ENCODE measurements at regions not wholly inside any gene's neighbourhood (a gene's known extent, or its start where the extent isn't known, plus 50 kb on each side); places are given as distances from the start of the nearest gene placed in this dataset.

DNA sequence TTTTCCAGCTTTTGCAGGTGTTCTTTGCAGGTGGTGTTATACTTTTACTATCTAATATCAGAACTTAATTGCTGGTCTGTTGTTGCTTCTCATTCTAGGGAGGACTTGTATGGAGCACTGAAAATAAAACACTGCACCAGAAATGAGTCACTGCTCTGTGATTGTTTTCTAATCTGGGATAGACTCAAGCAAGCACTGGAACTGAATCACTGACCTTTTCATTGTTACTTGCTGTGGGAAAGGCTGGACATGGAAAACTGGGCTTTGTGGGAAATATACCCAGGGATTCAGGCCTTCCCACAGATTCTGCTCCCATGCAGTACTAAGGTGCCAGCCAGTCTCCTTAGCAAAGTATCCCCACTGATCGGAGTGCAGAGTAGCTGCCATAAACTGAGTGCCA lies 470.0 kb upstream of the GCFC2 start:
- TF ChIP-seq POU6F1 (CRISPR knock-in tag; IDR thresholded peaks at IDR 0.05; ENCODE audit: borderline replicate concordance, low read depth): no peak
- no peak for TF ChIP-seq ZFP30 (CRISPR knock-in tag; IDR thresholded peaks at IDR 0.05)
- TF ChIP-seq PATZ1 (CRISPR knock-in tag; IDR thresholded peaks at IDR 0.05; ENCODE audit: borderline replicate concordance): no peak
- TF ChIP-seq, protein P1, sequence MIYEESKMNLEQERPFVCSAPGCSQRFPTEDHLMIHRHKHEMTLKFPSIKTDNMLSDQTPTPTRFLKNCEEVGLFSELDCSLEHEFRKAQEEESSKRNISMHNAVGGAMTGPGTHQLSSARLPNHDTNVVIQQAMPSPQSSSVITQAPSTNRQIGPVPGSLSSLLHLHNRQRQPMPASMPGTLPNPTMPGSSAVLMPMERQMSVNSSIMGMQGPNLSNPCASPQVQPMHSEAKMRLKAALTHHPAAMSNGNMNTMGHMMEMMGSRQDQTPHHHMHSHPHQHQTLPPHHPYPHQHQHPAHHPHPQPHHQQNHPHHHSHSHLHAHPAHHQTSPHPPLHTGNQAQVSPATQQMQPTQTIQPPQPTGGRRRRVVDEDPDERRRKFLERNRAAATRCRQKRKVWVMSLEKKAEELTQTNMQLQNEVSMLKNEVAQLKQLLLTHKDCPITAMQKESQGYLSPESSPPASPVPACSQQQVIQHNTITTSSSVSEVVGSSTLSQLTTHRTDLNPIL (CRISPR knock-in tag; IDR thresholded peaks at IDR 0.05; ENCODE audit: low read depth): no peak
- TF ChIP-seq ZFP3 (CRISPR knock-in tag; IDR thresholded peaks at IDR 0.05): no peak
- no peak for TF ChIP-seq OSR1 (CRISPR knock-in tag; IDR thresholded peaks at IDR 0.05)
- no peak for TF ChIP-seq ZNF565 (CRISPR knock-in tag; conservative IDR thresholded peaks at IDR 0.05; ENCODE audit: low read depth)
- no peak for TF ChIP-seq ARNTL (CRISPR knock-in tag; IDR thresholded peaks at IDR 0.05; ENCODE audit: borderline replicate concordance, low read depth)
- TF ChIP-seq, protein P2, sequence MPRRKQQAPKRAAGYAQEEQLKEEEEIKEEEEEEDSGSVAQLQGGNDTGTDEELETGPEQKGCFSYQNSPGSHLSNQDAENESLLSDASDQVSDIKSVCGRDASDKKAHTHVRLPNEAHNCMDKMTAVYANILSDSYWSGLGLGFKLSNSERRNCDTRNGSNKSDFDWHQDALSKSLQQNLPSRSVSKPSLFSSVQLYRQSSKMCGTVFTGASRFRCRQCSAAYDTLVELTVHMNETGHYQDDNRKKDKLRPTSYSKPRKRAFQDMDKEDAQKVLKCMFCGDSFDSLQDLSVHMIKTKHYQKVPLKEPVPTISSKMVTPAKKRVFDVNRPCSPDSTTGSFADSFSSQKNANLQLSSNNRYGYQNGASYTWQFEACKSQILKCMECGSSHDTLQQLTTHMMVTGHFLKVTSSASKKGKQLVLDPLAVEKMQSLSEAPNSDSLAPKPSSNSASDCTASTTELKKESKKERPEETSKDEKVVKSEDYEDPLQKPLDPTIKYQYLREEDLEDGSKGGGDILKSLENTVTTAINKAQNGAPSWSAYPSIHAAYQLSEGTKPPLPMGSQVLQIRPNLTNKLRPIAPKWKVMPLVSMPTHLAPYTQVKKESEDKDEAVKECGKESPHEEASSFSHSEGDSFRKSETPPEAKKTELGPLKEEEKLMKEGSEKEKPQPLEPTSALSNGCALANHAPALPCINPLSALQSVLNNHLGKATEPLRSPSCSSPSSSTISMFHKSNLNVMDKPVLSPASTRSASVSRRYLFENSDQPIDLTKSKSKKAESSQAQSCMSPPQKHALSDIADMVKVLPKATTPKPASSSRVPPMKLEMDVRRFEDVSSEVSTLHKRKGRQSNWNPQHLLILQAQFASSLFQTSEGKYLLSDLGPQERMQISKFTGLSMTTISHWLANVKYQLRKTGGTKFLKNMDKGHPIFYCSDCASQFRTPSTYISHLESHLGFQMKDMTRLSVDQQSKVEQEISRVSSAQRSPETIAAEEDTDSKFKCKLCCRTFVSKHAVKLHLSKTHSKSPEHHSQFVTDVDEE (CRISPR knock-in tag; IDR thresholded peaks at IDR 0.05): no peak

Data from SK-N-SH treated with all-trans-retinoic acid at 6 μM for 48 hours (cell line).